ENCODE measurements at regions not wholly inside any gene's neighbourhood (a gene's known extent, or its start where the extent isn't known, plus 50 kb on each side); places are given as distances from the start of the nearest gene placed in this dataset.
A peak's percentile ranks its signal among the peaks of the same experiment; 100 is the strongest.

DNA sequence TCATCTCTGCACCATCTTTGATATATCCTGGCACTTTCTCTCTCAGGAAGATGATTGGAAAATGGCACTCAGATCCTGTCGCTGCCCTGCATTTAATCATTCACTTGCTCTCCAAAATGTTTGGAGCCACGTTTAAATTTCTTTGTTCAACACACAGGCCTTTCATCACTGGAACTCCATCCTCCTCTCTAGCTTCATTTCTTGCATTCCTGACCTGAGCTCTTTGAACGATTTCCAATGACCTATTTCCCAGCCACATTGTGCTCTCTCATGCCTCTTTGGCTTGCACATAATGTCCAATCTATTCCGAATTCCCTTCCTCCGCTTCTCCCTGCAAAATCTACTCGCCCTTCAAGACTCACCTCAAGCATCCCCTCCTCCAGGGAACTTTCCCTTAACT, 287.4 kb upstream of the NBEA start:
- DNase-seq: peak; percentile 75

DNA sequence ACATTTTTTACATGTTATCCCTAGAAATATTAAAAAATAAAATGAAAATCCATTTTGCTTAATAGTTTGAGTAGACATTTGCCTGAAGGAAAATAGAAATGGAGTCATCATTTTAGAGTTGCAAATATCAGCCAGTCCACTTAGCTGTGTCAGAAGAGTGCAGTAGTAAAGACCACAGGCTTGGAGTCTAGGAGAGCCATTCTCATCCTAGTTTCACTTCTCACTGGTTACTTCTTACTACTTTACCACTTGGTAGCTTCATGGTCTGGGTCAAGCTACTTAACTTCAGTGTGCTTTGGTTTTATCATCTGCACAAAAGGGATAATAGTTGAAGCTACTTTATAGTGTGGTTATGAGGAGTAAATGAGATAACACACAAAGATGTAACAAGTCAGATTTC, 286.5 kb upstream of the NBEA start:
- no peak for DNase-seq

DNA sequence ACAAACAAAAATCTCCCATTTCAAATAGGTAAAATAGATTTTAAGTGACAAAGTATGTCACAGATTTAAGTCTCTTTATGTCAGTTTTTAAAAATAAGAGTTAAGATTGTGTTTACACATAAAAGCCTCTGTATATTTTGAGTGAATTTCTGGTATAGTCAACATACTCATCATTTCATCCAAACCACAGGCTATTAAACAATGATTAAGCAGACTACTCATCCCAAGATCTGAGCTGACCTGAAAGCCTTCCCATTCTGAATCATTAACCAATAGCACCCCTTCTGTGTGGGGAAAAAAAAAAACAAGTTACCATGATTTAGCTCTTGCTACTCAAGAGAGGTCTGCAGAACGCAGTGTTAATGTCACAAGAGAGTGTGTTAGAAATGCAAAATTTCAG, 284.4 kb upstream of the NBEA start:
- DNase-seq: peak; percentile 86

DNA sequence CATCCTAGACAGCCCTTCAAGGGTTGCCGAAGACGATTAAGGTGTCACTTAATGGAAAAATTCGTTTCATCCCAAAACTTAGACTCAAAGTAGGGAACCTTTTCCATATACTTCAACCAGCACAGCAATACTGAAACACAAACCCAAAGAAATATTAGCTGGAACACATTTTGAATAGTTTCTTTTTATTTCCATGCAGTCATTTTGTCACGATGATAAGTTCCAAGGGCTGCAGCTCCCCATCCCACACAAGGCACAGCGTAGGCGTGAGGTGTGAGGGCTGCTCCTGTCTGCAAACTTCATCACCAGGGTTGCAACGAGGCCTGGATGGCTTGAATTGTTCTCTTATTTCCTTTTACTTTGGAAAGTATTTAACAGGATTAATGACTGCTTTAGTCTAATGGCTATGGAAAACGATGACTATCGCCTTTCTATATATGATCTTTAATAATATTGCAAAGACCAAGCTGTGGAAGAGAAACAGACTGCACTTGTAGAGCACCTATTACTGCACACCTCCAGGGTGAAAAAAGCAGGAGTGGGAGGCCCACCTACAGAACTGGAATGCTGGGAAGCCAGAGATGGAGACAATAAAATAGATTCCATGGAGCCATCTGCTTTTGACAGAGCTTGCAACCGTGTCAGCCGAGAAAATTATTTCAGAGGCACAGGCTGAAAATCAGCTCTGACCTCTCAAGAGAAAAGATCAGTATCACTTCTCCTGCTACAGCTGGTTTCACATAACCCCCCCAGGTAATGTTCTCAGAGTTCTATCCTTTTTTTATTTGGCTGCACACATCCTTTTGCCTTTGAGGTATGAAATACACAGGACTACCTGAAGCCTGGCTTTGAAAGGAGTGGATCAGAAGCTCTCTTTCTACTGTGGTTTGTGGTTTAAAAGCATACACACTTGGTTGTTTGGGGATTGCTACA, 274.5 kb upstream of the NBEA start:
- no peak for DNase-seq

DNA sequence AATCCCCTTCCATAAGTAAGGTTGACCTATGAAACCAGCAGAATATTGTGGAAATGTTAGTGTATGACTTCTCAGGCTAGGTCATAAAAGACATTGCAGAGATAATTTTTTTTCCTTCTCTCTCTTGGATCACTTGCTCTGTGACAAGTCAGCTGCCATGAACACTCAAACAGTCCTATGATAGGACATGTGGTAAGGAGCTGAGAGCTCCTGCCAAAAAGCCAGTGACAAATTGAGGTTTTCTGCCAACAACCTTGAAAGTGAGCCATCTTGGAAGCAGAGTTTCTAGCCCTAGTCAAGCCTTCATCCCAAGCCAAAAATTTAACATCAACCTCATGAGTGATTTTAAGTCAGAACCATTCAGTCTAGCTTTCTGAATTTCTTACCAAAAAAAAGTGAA, 270.9 kb upstream of the NBEA start:
- peak; percentile 12 for DNase-seq

DNA sequence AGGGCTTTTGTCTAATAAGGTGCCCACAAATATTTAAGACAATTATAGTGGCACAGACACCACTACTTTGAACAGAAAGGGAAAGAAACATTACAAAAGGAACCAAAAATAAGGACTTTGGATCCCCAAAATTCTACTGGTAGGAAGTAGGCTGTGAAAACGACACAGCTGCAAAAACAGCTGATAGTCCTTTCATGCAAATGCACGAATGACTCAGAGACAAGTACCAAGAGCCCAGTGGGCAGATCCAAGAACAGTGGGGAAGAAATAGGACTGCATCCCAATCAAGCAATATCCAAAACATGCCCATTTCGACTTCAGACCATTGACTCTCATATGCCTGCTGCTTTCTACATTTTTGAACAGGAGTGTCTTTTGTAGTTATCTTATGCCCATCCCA, 269.4 kb upstream of the NBEA start:
- no peak for DNase-seq

DNA sequence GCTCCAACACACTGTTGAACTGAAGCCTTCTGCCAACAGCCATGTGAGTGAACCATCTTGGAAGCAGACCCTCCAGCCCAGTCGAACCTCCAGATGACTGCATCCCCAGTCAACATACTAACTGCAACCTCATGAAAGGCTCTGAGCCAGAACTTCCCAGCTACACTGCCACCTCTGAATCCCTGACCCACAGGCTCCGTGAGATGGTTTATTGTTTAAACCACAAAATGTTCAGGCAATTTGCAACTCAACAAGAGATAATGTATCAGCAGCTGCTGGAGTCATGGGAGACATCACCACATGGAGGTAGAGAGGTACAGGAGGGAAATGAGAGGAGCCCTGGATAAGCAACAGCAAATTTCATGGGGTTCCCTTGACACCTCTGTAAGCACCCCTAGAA, 266.4 kb upstream of the NBEA start:
- peak; percentile 20 for DNase-seq

DNA sequence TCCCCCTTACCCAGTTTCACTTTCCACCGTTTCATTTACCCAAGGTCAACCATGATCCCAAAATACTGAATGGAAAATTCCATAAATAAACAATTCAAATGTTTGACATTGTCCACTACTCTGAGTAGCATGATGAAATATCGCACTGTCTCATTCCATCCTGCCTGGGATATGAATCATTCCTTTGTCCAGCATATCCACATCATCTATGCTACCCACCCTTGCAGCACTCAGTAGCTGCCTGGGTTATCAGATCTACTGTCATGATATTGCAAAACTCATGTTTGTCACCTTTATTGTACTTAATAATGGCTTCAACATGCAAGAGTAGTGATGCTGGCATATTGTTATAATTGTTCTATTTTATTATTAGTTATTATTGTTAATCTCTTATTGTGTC, 263.9 kb upstream of the NBEA start:
- DNase-seq: peak; percentile 63

DNA sequence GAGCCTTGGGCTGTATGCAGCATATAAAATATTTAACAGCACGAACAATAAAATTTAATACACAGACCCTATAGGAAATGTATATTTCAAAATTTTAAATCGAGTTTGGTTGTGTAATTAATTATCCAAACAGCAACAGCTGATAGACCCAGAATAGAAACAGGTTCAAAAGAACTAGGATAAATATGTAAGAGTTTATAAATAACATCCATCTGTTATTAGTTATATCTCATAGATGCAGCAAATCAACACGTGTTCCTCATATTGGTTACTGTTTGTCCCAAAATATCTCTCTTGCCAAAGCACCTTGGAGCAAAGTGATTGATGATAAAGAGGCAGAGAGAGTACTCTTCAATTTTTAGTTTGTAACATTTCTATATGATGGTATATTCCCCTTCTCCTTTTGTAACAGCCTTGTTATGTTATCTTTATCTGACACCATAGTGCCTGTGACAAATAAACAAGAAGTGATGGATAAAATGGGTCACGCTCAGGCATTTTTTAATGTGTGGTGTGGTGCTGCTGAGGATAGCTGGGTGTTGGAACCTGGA, 260.6 kb upstream of the NBEA start:
- no peak for DNase-seq

DNA sequence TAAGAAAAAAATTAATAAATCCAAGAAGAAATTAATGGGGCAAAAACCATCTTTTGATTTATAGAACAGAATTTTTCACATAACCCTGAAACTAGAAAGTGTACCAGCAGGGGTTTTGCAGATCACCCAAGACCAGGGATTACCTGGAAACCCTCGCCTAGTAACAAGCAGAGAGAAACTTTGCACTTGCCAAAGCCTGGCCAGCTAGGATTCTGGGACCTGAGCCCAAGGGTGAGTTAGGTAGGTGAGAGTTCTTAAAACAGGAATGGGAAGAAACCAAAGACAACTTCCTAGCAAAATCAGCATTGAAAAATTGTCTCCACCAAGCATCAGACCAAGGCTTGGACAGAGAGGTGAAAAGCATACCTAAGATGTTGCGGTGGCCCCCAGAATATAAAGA, 247.0 kb upstream of the NBEA start:
- no peak for DNase-seq

DNA sequence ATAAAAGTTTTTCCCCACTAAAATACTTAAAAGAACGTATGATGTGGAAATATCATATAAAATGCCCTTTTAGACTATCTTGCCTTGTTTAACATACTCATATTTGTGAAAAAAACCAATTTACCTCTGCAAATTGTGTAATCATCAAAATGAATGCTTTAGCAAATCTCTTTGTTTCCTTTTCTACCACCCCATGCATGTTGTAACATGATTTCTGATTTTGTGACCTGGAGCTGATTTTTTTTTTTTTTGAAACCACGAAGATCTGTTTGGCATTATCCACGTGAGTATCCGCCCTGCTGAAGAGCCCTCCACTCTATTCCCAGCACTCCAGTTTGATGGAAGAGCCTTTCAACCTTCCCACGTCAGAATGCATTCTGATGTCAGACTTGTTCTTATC, 245.8 kb upstream of the NBEA start:
- DNase-seq: no peak

DNA sequence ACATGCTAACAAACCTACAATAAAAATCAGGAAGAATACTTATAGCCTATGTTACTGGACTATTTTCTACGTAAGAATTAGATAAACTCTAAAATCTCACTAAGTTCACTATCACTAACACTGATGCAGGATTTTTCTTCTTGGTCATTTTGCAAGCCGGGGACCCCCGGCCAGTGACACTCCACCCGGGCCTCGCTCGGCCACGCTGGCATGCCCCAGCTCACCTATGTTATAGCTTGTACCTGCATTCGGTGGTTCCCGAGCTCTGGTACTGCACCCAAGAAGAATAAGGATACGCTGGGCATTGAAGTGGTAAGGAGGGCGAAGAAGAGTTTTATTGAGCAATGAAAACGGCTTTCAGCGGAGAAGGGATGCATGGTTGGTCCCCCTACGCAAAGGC, 245.3 kb upstream of the NBEA start:
- DNase-seq: no peak

DNA sequence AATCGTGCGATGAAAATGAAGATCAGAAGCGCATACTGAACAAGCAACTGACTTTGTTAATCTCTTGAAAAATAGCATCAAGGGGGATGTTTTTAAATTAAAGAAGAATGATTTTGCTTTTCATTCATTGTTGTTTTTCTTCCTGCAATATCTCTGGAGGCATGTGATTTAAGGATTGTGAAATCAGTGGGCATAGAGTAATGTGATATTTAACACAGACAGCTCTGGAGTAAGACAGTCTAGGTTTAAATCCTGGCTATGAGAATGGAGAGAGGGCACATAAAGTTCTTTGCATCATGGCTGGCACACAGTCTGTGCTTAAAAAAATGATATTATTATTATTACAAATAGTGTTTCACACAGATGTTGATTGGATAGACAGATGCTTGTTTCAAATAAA, 243.1 kb upstream of the NBEA start:
- DNase-seq: no peak

DNA sequence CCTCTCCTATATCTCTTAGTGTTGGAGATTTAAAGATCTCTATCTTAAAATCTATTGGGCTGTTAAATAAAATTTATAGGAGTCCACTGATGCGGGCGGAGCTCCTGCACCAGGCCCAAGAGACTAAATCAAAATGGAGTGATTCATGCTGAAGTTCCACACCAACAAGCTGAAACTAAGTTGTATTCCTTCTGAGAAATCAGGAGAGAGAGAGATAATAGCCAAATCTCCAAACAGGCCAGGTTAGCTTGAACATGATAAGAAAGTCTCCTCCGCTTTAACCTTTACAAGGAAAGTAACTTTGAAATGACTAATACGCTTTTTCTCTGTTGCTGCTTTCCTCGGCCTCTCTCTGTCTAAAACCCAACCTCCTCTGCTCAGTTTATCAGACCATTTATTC, 241.9 kb upstream of the NBEA start:
- DNase-seq: no peak

DNA sequence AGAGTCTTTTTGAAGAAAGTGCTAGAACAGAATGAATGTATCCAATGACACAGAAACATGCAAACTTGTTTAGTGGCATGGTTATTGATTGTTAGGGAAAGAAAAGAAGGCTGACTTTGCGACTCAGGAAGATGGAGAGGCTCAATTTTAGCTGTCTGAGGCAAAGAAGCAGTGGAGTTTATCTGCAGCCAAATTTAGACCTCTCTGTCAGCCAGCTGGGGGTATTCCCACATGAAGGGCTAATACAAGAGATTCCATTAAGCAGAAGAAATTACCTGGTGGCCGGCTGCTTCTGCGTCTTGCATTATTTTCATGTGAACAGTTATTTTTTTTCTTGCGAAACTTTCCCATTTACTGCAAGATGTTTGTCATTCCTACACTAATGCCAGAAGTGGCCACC, 240.2 kb upstream of the NBEA start:
- DNase-seq: no peak

DNA sequence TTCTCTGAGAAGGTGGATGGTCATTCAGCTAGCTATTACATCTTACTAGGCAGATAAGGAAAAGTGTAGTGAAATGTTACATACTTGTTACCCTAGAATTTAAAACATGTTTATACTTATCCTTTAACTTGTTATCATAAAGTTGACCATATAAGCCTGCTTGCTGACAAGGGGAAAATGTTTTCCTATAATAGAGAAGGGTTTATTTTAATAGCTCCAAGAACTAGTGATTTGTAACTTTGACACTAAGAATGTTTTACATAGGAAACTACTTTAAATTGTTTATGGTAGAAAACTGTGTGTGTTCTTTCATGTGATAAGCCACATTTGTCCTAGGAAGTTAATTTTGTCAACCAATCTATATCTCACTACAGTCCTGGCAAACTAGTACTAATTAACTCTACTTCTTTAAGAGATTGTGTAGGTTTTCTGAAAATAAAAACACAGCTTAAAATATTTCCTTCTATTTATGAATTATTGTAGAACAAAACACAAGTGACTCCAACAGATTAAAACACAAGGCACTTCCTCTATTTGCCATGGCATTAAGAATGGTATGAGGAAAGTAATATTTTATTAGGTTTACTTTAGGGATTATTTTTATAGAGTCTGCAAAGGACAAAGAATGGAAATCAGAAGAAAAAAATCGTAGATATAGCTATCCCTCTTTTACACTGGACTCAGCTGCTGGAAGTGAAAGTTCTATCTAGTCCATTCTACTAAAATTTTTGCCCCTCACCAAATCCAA, 233.3 kb upstream of the NBEA start:
- no peak for DNase-seq

DNA sequence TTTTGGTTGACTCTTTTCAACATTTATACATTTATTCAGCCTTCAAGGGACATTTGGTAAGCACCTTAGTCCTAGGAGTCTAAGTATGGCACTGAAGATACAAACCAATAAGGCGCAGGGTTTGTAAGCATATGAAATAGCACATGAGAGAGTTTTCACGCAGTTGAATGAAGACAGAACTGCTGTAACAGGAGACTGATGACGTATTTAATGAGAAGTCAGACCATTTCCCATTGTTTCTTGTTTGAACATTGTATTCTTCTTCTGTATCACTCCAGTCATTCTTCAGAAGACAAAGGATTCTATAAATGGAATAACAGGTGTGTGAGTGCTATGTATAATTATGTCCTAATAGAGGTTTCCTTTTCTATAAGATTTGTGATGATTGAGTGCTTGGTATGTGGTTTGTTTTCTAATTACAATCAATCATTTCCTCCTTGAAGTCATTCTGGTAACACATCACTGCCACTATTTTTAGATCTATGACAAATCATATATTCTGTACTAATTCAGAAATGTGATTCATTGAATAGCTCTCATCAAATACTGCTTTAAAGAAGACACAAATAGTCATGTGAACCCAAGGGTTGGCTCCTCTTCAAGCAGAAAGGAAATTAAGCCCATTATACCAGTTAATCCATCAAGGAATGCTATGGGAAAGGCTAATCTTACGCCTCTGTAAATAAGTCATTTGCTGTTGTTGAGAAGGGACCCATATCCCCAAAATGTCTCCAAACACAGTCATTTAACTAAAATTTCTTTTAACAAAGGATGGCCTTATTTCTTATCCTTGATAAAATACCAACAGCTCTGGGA, 222.8 kb upstream of the NBEA start:
- no peak for DNase-seq

DNA sequence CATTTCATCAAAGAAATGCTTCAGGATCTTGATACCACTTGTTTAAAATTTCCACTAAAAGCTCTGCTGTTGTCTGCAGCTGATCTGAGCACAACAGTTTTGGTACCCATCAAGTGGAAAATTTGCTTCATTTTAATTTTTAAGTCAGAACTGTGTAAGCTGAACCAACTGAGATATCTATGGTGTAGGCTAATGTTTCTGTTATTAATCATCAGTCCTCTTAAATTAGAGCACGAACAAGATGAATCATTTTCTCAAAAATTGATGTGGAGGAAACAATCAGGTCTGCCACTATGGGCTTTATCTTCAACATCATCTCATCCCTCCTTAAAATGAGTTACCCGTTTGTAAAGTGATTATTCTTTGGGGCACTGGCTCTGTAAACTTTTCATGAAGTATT, 221.5 kb upstream of the NBEA start:
- no peak for DNase-seq

DNA sequence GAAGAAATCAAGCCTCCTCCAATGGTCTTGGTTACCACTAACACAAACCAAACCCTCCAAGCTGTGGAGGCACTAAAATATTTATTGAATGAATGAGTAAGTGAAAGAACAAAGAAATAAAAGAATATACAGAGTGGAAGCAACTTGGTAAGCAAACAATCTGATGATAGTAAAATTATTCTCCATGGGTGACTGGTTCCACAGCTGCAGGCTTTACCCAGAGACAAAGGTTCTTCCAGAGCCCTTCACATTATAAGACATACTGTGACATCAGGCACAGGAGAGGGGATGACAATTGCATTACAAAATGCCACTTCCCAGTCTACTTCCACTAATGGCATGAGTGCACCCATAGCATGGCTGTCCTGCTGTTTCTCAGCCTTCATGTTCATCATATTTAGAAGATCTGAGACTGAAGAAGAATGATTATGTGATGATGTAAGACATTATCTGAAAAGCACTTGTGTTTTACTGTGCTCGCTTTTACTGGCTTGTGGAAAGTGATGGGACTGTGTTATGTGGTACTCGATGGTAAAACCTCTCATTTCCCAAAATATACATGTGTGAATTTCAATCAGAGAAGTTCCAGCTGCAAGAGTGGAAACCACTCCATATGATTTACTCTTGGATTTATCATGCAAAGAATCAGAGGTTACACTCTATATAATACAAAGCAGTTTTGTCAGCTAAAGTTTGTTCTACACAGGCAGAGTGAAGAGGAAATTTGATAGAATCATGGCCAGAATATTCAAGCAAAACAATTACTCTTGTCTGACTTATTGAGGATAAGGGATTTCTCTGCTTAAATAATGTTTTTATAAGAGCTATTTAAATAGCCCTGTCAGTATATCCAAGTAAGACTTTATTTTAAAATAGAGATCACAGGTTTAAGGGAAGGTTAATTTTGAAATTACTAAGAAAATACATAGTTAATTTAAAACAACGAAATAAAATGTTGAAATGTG, 220.2 kb upstream of the NBEA start:
- no peak for DNase-seq

DNA sequence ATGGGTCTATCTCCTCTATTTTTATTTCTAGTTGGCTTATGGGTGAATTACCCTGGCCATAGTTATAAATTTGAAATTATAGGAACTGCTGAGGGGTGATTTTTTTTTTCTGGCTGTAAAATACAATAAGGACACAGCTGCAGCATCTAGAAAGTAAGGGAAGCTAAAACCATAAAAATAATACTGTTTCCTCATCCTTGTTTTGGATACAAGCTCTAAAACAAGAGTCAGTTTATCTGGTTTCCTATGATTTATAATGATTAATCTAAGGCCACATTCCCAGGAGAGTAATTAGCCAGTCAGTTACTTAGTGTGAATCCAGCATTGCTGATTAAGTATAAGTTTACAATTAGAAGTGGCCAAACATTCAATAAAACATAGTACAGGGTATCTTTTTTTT, 219.1 kb upstream of the NBEA start:
- DNase-seq: no peak

DNA sequence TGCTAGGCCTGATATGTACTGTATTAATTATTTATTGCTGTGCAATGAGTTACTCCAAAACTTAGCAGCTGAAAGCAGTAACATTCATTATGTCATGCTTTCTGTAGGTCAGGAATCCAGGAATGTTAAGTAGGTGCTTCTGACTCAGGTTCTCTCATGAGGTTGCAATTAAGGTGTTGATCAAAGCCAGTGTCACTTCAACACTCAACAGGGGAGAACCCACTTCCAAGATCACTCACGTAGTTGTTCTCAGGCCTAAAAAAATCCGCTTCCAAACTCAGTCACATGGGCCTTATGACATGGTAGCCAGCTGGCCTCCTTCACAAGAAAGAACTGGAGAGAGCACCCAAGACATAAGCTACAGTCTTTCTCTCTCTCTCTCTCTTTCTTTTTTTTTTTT, 211.1 kb upstream of the NBEA start:
- peak; percentile 7 for DNase-seq

DNA sequence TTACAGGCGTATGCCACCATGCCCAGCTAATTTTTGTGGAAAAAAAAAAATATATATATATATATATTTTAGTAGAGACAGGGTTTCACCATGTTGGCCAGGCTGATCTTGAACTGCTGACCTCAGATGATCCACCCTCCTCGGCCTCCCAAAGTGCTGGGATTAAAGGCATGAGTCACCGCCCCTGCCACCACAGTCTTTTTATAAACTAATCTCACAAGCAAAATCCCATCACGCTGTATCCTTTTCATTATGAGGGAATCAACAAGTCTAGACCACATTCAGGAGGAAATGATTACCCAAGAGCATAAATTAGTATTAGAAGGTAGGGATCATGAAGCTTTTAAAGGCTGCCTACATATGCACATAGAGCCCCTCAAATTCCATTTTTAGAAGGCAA, 210.6 kb upstream of the NBEA start:
- peak; percentile 25 for DNase-seq
